K562 (cell line): ENCODE measurements at regions not wholly inside any gene's neighbourhood (a gene's known extent, or its start where the extent isn't known, plus 50 kb on each side); places are given as distances from the start of the nearest gene placed in this dataset.

Experiments used
- CTCF ChIP-seq, 3 experiments: IDR thresholded peaks in 2 of 3; conservative IDR thresholded peaks in 1 of 3; 2 replicates each; pipeline ENCODE4 v1.5.1; 2011 to 2012; ENCODE audit warnings: low read length in 3 of 3, mild to moderate bottlenecking in 3 of 3, control low read depth in 2 of 3, improper control_type of control experiment in 1 of 3, inconsistent platforms in 1 of 3, low read depth in 1 of 3, mixed read lengths in 1 of 3, moderate library complexity in 1 of 3; ENCODE audit not compliant: insufficient read depth in 2 of 3
- EZH2 ChIP-seq: IDR thresholded peaks from 2 replicates; pipeline ENCODE4 v1.6.1; 2012; ENCODE audit warnings: low read depth, mild to moderate bottlenecking, inconsistent platforms, low read length, borderline replicate concordance
- POLR2A ChIP-seq: fragments of 450-650 bp; conservative IDR thresholded peaks from 2 replicates; pipeline ENCODE4 v1.6.1; 2016
- SMC3 ChIP-seq: conservative IDR thresholded peaks from 2 replicates; pipeline ENCODE4 v1.6.1; 2011; ENCODE audit warnings: low read depth, low read length, improper control_type of control experiment; ENCODE audit not compliant: insufficient read depth
- TRIM25 ChIP-seq: fragments of 450-650 bp; IDR thresholded peaks from 2 replicates; pipeline ENCODE4 v1.7.0; 2016; ENCODE audit warnings: borderline replicate concordance
- XRCC5 ChIP-seq: fragments of 200-400 bp; formaldehyde crosslinking; IDR thresholded peaks from 2 replicates; pipeline ENCODE4 v1.6.1; 2017; ENCODE audit warnings: low read depth, mild to moderate bottlenecking, low read length
- ZNF146 ChIP-seq: IDR thresholded peaks from one replicate; pipeline ENCODE4 v1.6.1; 2018; ENCODE audit warnings: missing compliant biosample characterization; ENCODE audit not compliant: unreplicated experiment
- ZNF354B ChIP-seq: fragments of 250-450 bp; sonication (Bioruptor Pico); IDR thresholded peaks from 2 replicates; pipeline ENCODE4 v1.4.0; 2020
- ZNF609 ChIP-seq: sonication (generic); formaldehyde crosslinking; IDR thresholded peaks from 2 replicates; pipeline ENCODE4 v1.8.1; 2023; ENCODE audit warnings: missing genetic modification reagents, mild to moderate bottlenecking, borderline replicate concordance

GRCh38 chr16:86778978-86779377 lies 200.6 kb downstream of the FOXL1 start:
- TF ChIP-seq CTCF (IDR thresholded peaks at IDR 0.05 in 2 of 3, conservative IDR thresholded peaks at IDR 0.05 in 1 of 3; ENCODE audit: insufficient read depth in 2 of 3, low read depth in 1 of 3, low read length in 3 of 3): no peak
- no peak for TF ChIP-seq XRCC5
- no peak for TF ChIP-seq ZNF146 (CRISPR knock-in tag)
- TF ChIP-seq EZH2: no peak
- no peak for TF ChIP-seq ZNF354B (CRISPR knock-in tag)
- TF ChIP-seq ZNF609 (CRISPR knock-in tag): no peak
- no peak for TF ChIP-seq POLR2A
- no peak for TF ChIP-seq TRIM25
- no peak for TF ChIP-seq SMC3
